Activated CD4-positive, alpha-beta T cell treated with anti-CD3 and anti-CD28 coated beads for 24 hours (primary cell): ENCODE measurements at regions not wholly inside any gene's neighbourhood (a gene's known extent, or its start where the extent isn't known, plus 50 kb on each side); places are given as distances from the start of the nearest gene placed in this dataset.
A peak's percentile ranks its signal among the peaks of the same experiment; 100 is the strongest.
"Not testable (repeated sequence)": the region's sequence is repeated elsewhere in the genome, so short reads cannot be mapped to it uniquely, and the experiment has no call there.

Experiments
- DNase-seq, 2 donors: peaks; one replicate each; pipeline ENCODE4 v3.0.0-alpha.2; 2020; ENCODE audit warnings: low read depth in 2 of 2

DNA sequence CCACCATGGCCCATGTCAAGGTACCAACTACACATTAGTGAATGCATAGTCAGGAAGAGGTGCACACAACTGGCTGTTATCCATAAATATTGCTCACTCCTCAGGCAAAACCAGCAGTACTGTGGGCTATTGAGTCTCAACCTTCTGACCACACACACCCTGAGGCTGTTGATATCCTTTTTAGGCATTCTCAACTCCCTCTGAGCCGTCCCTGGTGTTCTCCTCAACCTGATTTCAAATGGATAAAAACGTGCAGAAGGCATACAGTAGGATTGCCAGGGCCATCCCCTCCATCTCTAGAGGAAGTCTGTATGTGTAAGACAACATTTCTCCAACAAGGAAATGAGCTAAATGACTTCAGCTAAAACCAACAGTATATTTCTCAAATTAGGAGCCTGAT, 98.7 kb upstream of the KLHL13 start:
- DNase-seq: no peak

DNA sequence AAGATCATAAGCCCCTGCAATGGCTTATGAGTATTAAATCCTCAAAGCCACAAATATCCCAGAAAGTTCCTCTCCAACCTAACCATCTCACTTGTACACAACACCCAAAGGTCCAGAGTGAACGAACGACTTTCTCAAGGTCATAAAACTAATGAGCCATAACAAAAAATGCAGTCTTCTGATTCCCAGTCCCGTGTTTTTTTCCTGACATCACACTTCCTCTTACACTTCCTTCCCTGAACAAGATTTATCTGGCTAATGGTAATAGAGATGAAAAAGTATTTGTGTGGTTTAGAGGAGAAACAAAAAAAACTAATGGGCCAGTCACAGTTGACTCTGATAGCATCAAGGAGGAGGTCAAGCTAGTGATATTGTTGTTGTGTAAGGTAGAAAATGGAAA, 99.5 kb upstream of the KLHL13 start:
- no peak for DNase-seq

DNA sequence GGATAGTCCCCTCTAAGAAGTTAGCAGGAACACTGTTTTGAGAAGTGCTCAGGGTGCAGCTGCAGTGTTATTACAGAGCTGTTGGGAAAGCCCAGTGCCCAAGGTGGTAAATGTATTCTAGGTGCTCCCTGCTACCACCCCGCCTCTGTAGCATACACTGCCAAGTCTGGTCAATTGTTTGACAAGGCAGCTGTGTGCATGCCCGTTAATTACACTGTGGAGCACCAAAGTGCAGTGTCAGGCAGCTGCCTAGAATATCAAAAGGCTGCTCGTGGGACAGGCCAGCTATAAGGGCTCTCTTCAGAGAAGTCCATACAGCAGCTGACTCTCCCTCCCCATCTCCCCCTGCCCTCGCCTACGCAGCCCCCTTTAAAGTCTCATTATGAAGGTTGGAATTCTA, 99.9 kb upstream of the KLHL13 start:
- DNase-seq: no peak

DNA sequence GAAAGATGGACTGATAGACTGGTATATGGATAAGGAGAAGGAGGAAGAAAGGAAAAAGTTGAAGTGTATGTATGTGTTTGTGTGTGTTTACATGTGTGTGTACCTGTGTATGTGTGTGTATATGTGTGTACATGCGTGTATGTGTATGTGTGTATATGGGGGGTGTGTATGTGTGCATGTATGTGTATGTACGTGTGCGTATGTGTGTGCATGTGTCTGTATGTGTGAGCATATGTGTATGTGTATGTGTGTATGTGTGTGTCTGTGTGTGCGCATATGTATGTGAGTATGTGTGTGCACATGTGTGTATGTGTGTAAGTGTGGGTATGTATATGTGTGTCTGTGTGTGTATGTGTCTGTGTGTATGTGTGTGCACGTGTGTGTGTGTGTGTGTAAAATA, 101.5 kb upstream of the KLHL13 start:
- no peak for DNase-seq

DNA sequence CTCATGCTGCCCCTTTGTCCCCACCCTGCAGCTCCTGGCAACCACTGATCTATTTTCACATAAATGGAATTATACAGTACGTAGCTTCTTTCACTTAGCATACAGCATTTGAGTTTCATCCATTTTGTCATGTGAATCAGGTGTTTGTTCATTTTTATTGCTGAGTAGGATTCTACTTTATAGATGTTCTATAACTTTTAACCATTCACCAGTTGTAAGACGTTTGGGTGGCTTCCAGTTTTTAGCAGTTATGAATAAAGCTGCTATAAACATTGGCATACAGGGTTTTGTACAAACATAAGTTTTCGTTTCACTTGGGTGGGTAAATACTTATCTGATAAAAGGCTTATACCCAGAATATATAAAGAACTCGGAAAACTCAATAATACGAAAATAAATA, 102.3 kb upstream of the KLHL13 start:
- DNase-seq: no peak

DNA sequence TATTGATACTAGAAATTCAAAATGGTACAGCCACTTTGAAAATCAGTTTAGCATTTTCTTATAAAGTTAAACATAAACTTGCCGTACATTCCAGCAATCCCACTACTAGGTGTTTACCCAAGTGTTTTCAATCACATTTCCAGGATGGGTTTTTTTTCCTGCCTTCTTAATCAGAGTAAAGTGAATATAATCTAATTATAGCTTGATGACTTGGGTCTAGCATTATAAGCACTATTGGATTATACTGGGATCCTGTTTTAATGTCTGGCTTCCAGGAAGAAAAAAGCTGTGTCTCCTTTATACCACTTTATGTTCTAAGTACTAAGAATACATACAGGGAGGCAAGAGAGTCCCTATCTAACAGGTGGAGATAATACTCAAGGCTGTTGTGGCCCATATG, 103.3 kb upstream of the KLHL13 start:
- no peak for DNase-seq

DNA sequence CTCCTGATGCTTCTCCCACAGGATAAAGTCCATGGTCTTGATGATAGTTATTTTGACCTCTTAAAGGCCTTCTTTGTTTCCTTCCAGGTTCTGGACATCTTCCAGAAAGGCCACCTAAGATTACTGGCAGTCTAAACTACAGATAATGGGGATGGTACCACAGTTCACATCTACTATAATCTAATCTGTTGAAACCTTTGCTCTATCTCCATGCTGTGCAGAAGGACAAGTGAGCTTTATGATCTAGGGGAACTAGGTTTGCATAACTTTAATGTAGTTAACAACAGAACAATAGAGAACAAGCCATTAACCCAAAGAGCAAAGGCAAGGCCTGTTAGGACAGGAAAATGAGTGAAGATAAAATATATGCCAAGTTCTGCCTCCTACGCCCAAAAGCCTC, 103.9 kb upstream of the KLHL13 start:
- DNase-seq: no peak

DNA sequence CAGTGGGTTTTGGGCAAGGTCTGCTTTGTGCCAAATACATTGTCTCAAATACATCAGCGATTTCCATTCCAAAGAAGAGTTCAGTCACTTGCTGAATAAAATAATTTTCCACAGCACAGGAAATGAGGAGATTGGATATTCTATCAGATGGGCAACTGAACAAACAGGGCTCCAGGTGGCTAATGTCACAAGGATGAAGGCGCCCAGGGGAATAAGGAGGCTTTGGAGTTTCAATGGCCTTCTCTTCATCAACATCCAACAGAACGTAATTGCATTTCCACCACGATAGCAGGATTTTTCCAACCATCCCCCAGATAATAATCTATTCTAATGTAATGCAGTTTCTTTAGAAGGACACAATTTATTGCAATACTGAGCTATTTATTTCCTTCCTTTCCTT, 104.7 kb upstream of the KLHL13 start:
- DNase-seq: no peak

DNA sequence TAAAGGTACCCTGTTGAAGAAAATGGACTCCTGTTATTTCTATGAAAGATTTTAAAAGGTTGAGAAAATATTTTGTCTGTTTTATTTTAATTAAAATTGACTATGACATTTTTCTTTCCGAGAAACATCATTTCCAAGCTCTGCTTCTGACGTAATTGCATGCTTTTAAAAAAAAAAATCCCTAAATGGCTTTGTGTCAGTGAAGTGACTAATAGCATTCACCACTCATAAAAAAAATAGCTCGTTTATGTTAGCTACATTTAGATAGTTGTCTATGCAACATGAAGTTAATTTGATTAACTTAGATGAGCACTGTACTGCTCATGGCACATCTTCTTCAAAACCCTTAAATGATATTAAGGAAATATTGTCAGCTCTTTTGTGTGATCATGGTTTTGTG, 105.1 kb upstream of the KLHL13 start:
- DNase-seq: no peak

DNA sequence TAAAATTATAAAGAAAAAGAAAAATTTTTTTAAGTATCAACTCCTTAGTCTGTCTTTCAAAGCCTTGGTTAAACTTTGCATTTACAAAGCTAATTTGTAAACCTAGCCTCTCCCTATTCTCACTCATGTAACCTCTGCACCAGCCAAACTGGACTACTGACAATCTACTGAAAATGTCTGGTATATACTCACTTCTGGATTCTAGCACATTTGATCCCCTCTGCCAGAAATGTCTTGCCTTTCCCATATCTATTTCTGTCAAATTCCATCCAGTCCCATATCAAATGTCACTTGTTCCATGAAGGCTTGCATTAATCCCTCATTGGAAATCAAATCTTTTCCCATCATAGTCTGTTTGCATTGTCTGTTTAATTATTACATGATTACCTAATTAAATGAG, 105.8 kb upstream of the KLHL13 start:
- DNase-seq: no peak

DNA sequence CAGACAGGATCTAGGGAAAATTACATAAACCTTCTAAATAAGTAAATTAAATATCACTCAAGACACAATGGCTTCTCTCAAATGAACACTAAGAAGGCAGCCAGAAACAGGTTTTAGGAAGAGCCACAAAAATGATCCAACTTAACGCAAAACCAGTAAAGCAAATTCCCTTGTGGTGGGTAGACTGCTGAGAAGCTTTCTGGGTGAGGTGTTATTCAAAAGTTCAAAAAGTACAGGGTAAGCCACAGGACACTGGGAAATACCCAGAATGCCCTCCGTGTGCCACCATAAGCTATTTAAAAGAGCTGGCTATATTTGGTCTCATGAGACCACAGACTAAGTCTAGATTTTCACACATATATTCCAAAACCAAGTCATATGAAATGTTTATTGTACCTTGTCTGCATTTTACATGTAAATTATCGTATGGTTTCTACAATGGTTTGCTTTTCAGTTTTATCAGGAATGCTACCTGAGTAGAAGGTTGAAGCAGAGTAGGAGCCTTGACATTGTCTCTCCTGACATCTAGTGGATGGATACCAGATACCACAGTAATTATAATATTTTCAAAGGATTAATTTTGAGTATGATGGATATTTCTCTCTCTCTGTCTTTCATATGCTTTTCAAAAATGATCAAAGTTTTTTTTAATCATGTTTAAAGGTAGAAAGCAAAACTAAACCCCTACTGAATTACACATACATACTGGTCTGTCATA, 109.3 kb upstream of the KLHL13 start:
- DNase-seq: no peak

DNA sequence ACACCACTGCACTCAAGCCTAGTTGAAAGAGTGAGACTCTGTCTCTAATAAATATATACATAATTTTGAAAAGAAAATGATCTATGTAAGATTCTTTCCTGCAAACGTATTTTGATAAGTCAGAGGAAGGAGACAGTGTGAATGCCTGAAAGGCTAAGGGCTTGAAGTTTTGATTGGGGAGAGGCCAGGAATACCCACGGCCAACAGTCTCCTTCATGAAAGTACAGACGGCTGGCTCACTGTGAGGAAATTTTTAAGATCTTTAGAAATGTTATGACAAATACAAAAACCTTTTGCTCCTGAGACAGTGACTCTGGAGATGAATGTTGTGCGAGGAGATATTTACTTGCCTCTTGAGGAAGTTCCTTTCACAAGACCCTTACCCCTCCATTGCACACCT, 111.4 kb upstream of the KLHL13 start:
- no peak for DNase-seq

DNA sequence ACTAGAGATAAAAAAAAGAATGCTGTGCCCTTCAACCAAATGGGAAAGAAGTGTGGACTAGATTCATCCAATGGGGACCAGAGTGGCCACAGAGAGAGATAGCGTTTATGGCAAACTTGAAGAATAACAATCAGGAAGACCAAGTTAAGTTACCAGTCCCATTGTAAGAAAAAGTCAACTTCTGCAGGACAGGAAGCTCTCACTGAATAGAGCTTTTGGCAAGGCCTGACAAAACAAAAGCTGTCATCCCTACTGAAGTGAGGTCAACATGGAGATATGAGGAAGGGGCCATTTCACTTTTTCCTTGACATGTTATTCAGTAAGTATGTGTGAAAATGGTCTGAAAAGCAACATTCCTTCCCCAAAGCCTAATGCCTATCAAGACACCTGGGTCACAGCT, 111.8 kb upstream of the KLHL13 start:
- DNase-seq: no peak

DNA sequence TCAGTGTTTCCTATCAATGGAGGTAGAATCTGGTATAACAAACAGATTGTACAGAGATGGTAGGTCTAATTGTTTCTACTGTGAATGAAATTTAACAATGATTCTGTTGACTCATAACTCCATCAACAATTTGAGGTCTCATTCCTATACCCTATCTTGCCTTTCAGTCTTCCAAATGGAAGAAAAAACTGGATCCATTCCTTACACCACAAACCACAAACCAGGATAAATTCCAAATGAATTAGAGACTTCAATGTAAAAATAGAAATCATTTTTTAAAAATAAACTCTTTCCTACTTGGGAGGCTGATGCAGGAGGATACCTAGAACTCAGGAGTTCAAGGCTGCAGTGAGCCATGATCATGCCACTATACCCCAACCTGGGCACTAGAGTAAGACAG, 114.4 kb upstream of the WDR44 start:
- DNase-seq: no peak

DNA sequence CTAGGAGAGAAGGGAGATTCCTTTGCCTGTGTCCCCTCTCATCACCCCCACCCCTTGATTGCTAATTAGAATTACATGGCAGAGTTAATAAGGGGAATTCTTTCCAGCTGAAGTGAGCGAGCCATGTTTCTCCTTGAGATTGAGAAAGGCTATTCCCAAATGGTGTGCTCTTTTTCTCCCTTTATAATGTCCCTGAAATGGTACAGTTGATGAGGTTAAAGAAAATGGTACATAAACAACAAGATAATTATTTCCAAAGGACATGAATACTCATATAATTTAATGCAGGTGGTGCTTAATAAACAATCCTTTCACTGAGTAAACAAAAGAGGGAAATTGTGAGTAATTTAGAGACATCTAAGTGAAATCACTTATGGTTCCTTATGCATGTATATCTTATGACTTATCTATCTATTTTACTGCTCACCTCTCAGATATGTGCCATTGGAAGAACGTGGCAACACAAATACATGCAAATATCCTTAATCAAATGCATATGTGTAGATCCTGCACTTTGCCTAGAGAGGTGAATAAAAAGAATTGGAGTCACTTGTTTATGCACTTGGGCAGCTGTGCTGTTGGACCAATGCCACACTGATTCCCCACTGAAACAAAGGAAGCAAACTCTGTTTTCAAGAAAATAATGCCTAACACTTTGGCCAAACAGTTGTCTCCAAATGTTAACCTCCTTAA, 106.6 kb upstream of the WDR44 start:
- no peak for DNase-seq

DNA sequence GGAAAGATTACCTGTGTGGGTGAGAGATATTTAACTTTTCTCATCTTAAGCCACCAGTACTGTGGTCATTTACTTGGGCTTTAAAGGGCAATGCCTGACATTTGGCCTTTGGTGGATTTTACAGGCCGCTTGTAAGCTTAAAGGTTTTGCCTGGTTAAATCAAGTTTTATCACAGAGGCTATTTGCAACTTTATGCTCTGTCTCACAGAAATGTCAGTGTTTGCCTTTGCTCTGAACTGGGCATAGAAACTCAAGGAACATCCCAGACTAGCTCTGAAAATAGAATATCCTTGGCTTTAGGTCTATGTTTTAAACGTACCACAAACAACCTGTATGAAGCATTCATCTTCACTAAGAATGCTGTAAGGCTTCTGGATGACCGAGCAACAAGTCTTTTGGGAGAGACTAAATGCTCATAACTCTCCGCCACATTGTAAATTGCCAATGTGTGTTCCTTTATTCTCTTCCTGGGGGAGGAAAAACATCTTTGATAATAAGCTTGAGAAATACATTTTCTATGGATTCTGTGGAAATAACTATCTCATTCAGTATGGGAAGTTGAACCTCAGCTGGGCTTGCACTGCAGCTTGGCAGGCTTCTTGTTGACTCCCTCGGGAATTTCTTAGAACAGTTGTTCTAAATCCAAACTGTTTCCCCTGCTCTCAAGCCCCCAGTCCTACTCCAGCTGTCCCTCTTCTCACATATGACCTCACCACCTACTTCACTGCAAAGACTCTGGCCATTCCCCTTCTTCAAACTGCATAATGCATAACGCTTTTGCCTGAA, 105.8 kb upstream of the WDR44 start:
- no peak for DNase-seq

DNA sequence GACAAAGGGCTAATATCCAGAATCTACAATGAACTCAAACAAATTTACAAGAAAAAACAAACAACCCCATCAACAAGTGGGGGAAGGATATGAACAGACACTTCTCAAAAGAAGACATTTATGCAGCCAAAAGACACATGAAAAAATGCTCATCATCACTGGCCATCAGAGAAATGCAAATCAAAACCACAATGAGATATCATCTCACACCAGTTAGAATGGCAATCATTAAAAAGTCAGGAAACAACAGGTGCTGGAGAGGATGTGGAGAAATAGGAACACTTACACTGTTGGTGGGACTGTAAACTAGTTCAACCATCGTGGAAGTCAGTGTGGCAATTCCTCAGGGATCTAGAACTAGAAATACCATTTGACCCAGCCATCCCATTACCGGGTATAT, 98.9 kb upstream of the WDR44 start:
- not testable (repeated sequence) for DNase-seq

DNA sequence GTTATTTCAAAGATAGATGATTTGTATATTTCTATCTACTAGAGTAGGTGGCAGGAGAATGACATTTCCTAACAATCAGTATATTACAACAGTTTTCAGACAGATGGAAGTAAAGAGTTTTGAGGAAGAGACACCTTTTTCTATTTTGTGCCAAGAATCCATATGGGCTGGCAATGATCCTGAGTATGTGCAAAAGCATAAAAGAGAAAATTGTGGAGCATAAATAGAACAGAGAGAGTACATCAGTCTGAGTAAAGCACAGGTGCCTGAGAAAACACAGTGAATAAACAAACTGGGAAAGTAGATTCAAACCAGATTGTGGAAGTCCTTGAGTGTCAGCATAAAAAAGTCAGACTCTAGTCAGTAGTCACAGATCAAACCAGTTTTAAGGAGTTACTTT, 96.8 kb upstream of the WDR44 start:
- DNase-seq: no peak

DNA sequence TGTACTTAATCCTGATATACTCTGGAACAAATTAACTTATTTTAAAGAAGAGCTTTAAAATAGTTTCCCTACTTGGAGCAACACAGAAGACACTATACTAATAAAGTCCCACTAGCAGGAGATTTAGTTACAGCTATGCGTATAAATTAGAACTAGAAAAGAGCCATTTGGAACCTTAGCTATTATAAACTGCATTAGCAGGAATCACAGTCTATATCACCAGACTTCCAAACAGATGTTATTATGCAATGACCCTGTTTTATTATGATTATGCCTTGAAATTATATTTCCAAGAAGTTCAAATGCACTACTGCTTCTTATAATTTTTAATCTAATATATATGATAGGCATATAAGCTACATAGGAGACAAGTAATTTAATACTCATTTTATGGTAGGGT, 95.5 kb upstream of the WDR44 start:
- no peak for DNase-seq

DNA sequence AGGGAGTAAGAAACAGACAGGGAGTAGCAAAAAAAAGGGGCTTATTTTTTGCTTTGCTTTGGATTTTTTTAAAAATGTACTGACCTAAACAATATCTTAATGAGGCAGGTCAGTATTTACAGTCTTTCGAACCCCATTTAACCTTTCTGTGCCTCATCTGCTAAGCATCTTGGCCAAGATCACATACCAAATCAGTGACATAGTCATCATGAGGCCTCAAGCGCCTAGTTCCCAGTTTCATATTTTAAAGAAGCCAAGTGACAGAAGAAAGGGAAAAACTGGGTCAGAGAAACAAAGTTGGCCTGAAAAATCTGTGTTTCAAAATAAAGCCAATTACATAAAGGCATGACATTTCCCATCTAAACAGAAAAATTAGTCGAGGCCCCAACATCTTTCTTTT, 94.6 kb upstream of the WDR44 start:
- no peak for DNase-seq

DNA sequence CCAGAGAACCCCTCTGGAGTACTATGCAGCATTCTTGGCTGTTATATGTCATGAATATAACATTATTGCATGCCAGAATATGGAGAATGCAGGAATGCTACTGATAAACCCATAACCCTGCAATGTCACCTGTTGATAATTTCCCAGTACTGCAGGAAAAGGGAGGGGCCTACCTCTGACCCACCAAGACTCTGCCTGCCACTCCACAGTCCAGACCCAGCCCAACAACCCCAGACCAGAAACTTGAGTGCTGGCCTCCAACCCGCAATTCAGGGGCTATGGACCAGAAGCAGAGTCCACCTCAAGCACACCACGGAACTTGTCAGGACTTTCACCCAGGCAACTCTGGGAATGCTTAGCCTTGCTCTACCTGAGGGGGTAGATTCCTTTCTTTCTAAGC, 92.9 kb upstream of the WDR44 start:
- DNase-seq: no peak

DNA sequence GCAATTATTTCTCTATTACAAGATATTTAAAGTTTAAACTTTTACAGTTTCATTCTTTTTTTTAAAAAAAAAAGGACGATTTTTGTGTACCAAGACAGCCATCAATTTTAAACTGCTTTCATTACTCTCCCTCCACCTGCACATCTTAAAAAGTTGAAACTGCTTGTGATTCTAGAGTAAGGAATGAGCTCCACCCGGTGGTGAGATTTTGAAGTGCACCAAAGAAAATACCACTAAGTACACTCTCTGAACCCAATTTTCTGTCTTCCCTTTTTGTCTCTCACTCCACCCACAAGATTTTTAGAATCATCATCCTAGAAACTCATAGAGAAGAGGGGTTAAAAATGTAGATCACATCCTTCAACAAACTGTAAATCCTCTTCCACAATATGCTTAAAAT, 91.3 kb upstream of the WDR44 start:
- DNase-seq: peak; percentile 9 to 18

DNA sequence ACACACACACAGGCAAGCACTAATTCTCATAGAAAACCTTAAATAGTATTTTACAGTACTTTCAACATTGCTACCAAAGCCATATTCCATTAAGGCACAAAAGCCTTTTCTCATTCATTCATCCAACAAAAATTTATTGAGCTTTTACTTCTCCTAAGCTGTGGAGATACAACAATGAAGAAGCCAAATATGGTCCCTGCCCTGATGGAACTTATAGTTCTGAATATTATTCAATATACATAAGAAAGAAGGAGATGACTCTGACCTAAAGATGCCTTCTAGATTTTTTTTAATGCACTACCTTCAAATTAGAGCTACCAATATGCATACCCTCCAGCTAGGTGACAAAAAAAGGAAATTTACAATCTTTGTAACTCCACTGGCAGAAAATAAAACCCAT, 90.0 kb upstream of the WDR44 start:
- DNase-seq: no peak
